ENCODE measurements at regions not wholly inside any gene's neighbourhood (a gene's known extent, or its start where the extent isn't known, plus 50 kb on each side); places are given as distances from the start of the nearest gene placed in this dataset.

DNA sequence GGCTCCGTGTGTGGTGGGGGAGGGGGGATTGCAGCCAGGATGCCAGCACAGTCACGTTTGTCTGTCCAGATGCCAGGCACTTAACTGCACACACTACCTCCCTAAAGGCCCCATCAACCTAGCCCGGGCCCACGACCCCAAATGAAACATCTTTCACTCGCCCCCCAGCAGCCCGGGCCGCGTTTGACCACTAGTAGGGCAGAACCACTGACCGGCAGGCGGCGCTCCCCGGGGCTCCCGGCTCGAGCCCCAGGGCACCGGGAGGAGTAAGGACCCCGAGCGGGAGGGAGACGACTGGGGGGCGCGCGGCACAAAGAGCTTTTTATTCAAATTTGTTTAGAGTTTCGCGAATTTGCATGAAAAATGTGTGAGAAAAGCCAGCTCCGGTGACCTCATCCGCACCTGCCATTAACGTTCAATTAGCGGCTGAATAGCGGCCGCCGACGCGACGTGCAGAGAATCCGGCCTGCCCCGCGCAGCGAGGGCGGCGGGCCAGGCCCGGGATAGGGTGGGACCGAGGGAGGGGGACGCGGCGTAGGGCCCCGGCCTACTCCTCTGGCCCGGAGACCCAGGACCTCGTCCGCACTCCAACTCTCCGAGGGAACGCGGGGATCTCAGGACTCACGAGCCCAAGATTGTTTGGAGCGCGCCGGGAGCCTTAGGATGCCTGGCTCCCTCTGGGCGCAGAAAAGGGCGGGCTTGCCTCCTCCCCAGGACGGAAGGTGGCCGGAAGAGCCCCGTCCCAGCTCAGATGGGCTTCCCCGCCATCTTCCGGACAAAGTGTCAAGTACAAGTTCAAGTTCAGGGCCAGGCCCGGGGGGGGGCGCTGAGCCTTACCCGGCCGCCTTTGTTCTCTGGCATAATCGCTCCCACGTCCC lies 64.9 kb upstream of the POLG start:
- no peak for DNase-seq

- no peak for DNase-seq
Observed at GRCh38 chr15:89398896-89399237, 64.2 kb upstream of the POLG start.

GRCh38 chr15:89397653-89398023 lies 63.0 kb upstream of the POLG start:
- no peak for DNase-seq

GRCh38 chr15:89396723-89397652 lies 62.4 kb upstream of the POLG start:
- DNase-seq: no peak

- DNase-seq: no peak
Observed at GRCh38 chr15:89395996-89396395, 61.4 kb upstream of the POLG start.

DNA sequence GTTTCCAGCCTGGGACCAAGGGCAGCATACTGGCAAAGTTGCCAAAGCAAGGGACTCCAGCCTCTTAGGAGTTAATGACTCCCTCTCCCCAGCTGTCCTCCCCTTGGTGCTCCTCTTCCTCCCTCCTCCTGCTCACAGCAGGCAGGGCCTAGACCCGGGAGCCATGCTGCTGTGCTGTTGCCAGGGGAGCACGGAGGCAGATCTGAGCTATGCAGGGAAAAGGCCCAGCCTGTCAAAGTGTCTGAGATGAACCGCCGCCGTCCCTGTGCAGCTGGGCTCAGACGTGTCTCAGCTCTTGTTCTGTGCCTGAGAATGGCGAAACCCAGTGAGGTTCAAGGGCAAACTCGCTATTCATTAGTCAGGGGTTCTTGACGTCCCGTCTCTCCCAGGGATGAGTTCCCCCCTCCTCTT lies 60.8 kb upstream of the POLG start:
- no peak for DNase-seq

DNA sequence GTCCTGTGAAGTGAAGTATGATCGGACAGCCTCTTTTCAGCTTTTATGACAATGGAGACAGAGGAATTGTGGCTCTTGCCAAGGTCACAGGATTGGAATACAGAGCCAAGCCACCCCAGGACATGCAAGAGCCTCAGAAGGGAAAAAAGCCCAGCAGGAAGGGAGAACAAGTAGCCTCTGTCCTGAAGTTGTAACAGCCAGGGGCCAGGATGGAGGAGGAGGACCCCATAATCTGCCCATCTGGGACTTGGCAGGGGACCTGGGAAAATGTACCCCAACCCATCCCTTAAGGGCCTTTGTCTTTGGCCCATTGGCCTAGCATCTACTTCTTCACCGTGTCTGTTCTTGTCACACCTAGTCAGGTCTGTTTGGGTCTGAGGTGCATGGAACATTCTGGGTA lies 60.4 kb upstream of the POLG start:
- DNase-seq: no peak

DNA sequence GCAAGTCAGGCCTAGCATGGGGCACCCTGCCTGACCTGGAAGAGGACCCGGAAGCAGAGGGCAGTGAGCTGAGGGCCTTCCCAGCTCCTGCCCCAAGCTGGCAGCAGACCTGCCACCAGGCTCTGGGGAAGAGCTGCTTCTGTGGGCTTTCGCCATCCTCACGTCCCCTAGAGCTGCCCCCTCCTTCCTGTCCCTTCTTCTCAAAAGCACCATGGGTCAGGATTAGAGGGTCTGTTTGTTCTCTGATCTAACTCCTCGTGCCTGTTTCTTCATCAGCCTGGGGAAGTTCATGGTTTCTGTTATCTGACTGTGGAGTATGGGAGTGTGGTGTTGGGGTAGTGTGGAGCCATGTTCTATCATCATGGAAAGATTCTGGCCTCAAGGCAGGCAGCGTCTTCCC lies 58.4 kb upstream of the POLG start:
- no peak for DNase-seq

DNA sequence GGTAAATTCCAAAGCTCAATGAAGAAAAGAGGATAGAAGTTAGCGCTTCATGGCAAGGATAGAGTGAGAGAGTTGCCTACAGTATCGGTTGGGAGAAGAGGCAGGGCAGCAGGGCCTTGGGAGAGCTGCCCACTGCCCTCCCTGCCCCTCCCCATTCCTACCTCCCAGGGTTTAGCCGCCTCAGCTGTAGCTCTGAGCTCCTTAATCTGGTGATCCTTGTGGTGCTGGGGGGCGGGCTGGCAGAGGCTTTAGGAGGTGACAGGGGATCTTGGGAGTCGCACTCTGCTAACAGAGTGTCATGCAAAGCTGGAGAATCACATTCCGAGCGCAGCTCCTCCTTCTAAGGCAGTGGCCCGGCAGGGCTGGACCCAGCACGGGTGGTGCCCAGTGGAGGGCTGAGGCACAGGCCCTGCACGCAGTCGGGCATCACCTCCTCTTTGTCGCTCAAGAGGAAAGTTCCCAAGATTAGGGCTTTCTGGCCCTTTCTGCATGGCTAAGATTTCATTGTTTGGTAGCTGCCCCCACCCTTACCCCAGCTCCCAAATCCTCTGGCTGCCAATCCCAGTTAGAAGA lies 57.1 kb upstream of the POLG start:
- DNase-seq: no peak

DNA sequence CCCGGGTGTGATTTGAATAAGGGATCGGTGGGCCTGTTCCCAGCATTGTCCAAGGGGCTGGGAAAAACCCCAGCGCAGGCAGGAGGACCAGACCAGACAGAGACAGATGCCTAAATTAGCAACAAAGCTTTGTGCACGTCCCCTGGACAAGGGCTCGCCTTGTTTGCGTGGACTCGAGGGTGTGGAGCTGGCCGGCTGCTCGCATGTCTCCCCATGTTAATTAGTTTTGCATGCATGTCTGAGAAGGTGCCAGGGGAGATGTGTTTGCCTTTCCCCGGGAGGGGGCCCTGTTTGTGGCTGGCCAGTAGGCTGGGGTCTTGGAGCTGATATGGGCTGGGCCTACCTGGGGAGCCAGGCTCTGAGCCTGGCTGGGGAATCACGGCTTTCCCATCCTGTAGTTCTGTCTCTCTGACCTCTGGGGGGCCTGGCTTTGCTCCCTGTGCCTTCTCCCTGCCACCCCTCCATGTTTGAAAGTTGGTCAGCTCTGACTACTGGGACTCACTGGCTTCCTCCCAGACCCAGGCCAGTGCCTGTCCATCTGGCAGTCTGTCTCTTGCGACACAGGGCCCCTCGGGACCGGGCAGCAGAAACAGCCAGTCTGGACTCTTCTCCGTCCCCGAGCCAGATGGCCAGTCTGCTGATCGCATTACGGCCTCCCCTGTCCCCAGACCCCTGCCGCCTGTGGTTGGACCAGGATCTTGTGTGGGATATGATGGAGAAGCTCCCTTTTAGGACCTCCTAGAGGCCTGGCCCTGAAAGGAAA lies 55.4 kb upstream of the POLG start:
- DNase-seq: no peak

GRCh38 chr15:89387140-89387903 lies 52.7 kb upstream of the POLG start:
- no peak for DNase-seq

GRCh38 chr15:89385596-89386331 lies 51.1 kb upstream of the POLG start:
- DNase-seq: no peak
